Thyroid gland (tissue), 4 donors: ENCODE measurements at regions not wholly inside any gene's neighbourhood (a gene's known extent, or its start where the extent isn't known, plus 50 kb on each side); places are given as distances from the start of the nearest gene placed in this dataset.

ENCODE experiments used
- CTCF ChIP-seq, 6 experiments: fragments of 200-600 bp in 3 of 6; fragments of 450-650 bp in 3 of 6; sonication (generic) in 3 of 6; IDR thresholded peaks; one replicate each; pipeline ENCODE4 v1.5.1; 2016 to 2019; ENCODE audit warnings: antibody characterized with exemption in 6 of 6, mild to moderate bottlenecking in 2 of 6, inconsistent platforms in 1 of 6, moderate library complexity in 1 of 6
- POLR2A ChIP-seq, 2 donors: fragments of 450-650 bp; IDR thresholded peaks; one replicate each; pipeline ENCODE4 v1.6.1; 2017; ENCODE audit warnings: antibody characterized with exemption in 2 of 2, mild to moderate bottlenecking in 2 of 2, moderate library complexity in 1 of 2

GRCh38 chr5:57537811-57538210 is 55.2 kb upstream of the ACTBL2 start:
- no peak for TF ChIP-seq CTCF (IDR thresholded peaks at IDR 0.05)
- TF ChIP-seq POLR2A (IDR thresholded peaks at IDR 0.05), result no peak
